Hematopoietic multipotent progenitor cell treated with erythropoietin and hydrocortisone succinate and interleukin-3 and kit ligand, for 4 days (in vitro differentiated cells): ENCODE measurements at regions not wholly inside any gene's neighbourhood (a gene's known extent, or its start where the extent isn't known, plus 50 kb on each side); places are given as distances from the start of the nearest gene placed in this dataset.

Source experiments
- DNase-seq: peaks from one replicate; pipeline ENCODE4 v3.0.0-alpha.2; 2015

DNA sequence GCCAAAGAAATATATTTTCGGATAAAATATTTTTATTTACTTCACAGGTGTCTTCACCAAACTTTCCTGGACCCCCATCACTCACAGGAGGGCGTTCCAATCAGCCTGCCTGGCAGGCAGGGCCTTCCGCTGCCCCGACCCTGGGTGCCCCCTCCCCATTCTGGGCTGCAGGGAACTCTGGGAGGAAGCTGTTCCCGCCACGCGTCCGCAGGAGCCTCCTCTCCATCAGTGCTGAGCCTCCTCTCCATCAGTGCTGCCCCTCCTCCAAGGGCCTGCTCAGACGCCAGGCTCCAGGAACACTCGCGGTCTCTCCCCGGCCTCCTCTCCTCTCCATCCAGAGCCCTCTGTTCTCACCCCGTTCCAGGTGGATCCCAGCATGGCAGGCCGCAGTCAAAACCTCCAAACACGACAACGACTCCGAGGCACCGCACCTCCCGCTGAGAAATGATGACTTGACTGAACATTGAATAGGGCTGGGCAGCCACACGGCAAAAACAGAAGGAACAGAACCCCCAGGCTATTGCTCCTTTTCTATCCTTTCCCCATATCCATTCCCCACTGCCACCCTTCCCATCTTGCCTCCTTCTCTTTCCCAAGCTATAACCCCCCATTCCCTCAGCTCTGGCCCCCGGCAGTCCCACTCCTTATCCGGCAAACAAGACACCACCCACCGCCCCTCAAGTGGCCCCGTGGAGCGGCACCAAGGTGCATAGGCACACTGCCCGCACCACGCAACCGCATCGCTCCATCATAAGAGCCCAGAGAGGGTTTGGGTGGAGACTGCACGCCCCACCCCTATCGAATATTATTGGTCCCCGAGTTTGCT is 268.6 kb upstream of the RAB6C start:
- no peak for DNase-seq

GRCh38 chr2:129711816-129712675 is 267.4 kb upstream of the RAB6C start:
- no peak for DNase-seq

- no peak for DNase-seq
Measured at GRCh38 chr2:129712676-129712985, 266.8 kb upstream of the RAB6C start.

DNA sequence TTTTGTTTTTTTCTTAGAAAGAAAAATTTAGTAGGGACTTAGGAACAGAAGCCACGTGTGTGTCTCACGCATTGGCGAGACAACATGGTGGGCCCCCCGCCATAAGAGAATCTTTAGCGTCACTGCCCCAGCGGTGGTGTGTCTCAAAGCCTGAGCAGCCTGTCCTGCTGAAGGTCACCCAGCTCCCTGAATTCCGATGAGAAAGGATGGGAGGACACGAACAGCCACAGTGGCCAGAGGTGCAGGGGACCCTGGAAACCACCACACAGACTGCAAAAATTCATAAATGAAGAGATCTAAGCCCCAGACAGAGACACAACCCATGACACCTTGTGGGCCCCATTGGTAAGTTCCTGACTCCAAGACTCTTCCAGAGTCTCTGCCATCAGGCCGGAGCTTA is 266.1 kb upstream of the RAB6C start:
- DNase-seq, result no peak

- DNase-seq, result no peak
Measured at GRCh38 chr2:129716781-129717559, 262.5 kb upstream of the RAB6C start.

DNA sequence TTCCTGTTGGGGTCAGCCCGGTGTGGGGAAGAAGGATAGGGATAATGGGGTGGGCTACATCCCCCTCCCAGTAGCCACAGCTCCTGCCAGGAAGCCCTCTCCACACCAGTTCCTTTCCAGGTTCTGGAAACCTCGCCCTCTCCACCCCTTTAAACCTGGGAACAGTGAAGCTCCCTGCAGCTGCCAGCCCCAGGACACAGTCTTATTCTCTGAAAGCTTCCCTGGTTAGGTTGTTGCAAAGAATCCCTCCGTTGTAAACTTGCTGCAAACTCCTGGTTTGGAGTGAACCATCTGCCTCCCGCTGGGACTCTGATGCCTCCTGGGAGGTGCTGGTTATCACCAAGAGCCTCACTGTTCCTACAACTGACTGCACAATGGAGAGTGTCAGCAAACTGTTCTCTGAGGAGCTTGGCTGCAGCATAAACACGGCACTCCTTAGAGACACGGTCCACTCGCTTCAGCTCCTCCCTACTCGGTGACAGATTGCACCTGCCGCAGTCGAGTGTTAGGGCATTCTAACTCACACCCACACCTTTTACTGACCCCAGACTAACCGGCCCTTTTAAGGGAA is 261.8 kb upstream of the RAB6C start:
- no peak for DNase-seq

DNA sequence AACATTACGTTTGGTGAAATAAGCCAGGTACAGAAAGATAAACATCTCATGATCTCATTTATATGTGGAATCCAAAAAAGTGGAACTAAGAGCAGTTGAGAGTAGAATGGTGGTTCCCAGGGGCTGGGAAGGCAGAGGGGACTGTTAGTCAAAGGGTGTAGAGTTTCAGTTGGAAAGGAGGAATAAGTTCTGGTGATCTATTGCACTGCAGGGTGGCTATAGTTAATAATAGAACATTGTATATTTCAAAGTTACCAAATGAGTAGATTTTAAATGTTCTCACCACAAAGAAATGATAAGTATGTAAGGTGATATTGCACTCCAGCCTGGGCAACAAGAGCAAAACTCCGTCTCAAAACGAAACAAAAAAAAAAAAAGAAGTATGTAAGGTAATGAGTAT is 260.1 kb upstream of the RAB6C start:
- no peak for DNase-seq

DNA sequence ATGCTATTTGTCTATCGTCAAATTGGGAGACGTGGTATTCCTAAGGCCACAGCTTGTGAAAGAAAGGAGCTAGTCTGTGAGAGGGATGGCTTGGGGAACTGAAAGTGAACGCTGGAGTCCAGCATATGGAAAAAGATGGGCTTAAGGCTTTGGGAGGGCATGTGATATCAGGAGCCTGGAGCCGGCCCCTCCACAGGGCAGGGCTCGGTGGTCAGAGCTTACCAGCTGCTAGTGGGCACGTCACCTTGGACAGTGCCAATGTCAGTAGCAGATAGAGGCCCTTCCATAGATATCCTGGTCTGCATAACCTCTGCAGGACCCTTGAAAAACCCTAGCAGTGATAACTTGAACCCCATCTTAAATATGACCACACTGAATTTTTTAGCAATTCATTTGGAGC is 259.1 kb upstream of the RAB6C start:
- no peak for DNase-seq

- no peak for DNase-seq
Measured at GRCh38 chr2:129720761-129721160, 258.7 kb upstream of the RAB6C start.

- DNase-seq, result no peak
Measured at GRCh38 chr2:129721236-129721635, 258.2 kb upstream of the RAB6C start.

DNA sequence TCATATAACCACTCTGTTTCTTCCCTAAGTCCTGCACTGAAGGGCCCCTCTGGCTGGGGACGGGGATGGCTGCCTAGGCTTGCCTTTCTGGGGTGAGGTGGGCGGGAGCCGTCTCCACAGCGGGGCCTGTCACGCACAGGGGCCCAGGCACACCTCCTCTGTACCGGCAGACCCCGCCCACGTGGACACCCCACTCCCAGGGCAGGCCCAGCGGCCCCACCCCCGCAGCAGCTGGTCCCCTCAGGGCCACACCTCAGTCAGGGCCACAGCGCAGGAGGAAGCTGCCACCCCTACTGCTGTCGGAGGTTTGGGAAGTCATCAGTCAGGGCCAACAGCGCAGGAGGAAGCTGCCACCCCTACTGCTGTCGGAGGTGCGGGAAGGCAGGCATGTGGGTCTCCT is 257.6 kb upstream of the RAB6C start:
- DNase-seq, result peak; percentile 6

GRCh38 chr2:129722306-129723019 is 257.0 kb upstream of the RAB6C start:
- no peak for DNase-seq

- no peak for DNase-seq
Measured at GRCh38 chr2:129723277-129724020, 256.0 kb upstream of the RAB6C start.

GRCh38 chr2:129724021-129724757 is 255.3 kb upstream of the RAB6C start:
- DNase-seq, result no peak

DNA sequence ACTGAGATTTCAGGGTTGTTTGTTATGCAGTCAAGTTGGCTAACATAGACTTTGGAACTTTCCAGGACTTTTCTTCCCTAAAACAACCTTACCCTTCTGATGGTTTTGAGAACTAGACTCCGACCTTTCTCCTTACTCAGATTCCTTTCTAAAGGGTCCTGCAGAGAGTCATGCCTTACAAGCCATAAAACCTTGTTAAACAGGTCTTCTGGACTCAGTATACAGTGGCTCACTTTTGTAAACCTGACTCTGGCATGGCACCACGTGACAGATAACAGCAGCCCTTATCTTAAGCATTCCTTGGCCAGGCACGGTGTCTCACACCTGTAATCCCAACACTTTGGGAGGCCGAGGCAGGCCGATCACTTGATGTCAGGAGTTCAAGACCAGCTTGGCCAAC is 253.2 kb upstream of the RAB6C start:
- no peak for DNase-seq

- no peak for DNase-seq
Measured at GRCh38 chr2:129727286-129727685, 252.2 kb upstream of the RAB6C start.

DNA sequence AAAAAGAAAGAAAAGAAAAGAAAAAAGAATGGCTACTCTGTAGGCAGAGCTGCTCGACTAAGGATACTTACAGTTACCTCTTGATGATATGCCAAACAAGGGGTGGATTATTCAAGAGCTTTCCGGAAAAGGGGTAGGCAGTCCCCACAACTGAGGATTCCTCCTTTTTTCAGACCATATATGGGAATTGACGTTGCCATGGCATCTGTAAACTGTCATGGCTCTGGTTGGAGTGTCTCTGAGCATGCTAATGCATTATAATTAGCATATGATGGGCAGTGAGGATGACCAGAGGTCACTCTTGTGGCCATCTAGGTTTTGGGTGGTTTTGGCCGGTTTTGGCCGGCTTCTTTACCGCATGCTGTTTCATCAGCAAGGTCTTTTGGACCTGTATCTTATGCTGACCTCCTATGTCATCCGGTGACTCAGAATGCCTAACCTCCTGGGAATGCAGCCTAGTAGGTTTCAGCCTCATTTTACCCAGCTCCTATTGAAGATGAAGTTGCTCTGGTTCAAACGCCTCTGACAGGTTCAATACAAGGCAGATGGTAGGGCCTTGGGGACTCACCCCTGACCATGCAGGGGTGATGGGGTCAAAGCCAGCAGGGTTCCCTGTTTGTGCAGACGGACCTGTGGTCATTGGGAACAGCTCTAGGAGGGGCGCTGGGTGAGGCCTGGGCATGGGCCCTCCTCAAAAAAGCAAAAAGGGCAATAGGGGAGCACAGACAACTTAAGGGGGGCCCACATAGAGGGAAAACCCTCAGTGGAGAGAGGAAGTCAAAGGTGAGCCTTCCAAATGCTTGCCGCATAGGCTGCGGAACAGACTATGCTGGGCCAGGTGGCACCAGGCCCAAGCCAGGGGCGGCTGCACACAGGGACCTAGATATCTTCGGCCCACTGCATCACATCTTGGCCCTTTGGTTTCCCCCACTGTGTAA is 251.2 kb upstream of the RAB6C start:
- no peak for DNase-seq

DNA sequence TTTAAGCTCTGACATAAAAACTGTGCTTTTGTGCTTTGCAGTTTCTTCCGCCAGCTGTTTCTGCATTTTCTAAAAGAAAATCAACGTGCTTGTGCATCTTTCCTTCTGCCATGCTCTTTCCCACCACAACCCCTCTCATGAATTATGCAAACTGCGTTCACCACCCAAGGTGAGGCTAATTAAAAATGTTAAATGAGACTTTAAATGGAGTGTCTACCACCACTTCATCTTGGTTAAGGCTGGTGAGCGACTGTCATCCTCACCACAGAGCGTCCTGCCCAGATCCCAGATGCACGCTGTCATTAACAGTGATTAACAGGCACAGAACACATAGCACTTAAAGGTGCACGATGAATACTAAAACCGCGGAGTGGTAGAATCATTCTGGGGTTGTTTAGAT is 250.5 kb upstream of the RAB6C start:
- no peak for DNase-seq

DNA sequence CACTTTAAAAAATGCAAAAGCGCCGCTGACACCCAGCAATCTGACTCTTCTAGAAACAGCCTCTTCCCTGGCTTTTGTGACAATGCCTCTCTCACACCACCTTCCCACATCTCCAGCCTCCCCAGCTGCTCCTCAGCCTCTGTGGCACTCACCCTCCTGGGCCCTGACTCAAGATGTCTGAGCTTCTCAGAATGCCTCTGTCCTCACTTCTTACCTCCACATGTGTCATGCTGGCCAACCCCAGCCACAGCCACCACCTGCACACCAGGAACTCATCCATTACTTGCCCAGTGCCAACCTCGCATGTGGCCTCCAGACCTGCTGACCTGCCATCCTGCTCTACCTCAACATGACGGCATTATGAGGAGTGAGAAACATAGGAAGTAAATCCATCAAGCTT is 249.8 kb upstream of the RAB6C start:
- DNase-seq, result no peak

DNA sequence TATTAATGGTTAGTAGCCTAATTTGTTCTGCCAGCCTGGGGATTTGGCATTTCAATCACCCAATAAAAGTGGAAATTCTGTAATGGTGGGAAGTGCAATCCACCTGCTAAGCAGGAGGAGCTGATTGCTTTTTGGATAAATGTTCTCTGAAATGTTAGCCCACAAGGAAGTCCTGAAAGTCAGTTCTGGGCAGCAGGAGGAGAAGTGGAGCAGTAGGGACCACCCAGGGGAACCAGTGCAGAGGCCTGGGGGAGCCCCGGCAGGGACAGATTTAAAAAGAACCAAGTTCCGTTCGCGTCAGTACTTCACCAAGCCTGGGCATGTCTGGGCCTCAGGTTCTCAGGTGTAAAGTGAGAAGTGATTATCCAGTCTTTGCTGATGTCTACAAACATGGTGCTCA is 248.5 kb upstream of the RAB6C start:
- no peak for DNase-seq
